Mucosa of descending colon (tissue), 3 donors: ENCODE measurements at regions not wholly inside any gene's neighbourhood (a gene's known extent, or its start where the extent isn't known, plus 50 kb on each side); places are given as distances from the start of the nearest gene placed in this dataset.

Experiments
- ATAC-seq: fragments of 200-7000 bp; cut with Tn5 transposase; one replicate; pipeline ENCODE4 v1.9.1; 2020; ENCODE audit warnings: mild to moderate bottlenecking, moderate library complexity
- DNase-seq, 3 donors: peaks; one replicate each; pipeline ENCODE4 v3.0.0-alpha.2; 2020
- H3K36me3 ChIP-seq: fragments of 200-600 bp; one replicate; pipeline ENCODE4 v1.8.0; 2021; ENCODE audit warnings: low read depth, mild to moderate bottlenecking
- H3K4me1 ChIP-seq: fragments of 200-600 bp; one replicate; pipeline ENCODE4 v1.8.0; 2021; ENCODE audit warnings: low read depth, mild to moderate bottlenecking
- H3K4me3 ChIP-seq: fragments of 200-600 bp; one replicate; pipeline ENCODE4 v1.8.0; 2021; ENCODE audit warnings: mild to moderate bottlenecking
- H3K9me3 ChIP-seq: fragments of 200-600 bp; one replicate; pipeline ENCODE4 v1.8.0; 2021; ENCODE audit warnings: mild to moderate bottlenecking
- intact Hi-C, 2 donors: fragments of 100-400 bp; cut with DNase I in 1 of 2; cut with micrococcal nuclease in 1 of 2; formaldehyde crosslinking; loops; one replicate each; pipeline versions ENCODE4 v1.11.0 to v1.11.1; 2022; cut with DNase I, micrococcal nuclease
- TF ChIP-seq, protein P1 (sequence below): fragments of 200-600 bp; IDR thresholded peaks from one replicate; pipeline ENCODE4 v1.8.0; 2022; ENCODE audit warnings: antibody characterized with exemption, mild to moderate bottlenecking
- donor health status: DM: no; HTN: no; CAD: no; lungs with moderate emphysema.
- donor health status: DM: no; HTN: no; CAD: no.
- donor health status: DM: no; HTN: yes; CAD: no.

DNA sequence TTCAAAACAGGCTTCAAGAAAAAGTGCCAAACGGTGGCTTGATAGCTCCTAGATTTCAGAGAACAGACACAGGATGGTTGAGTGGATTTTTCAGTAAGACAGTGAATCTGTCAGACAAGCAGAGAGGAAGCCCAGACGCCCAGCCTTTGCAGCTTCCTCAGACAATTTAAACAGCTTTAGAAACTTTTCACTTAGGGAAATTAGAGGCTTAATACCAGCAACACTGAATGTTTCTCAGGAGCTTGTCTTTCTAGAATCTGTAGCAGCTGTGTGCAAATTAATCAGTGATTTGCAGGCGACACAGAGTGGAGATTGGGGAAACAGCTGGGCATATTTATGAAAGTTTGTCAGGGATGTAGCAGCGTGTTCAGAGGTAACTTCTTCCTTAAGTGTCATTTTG is 362.1 kb downstream of the GALC start:
- Histone ChIP-seq H3K4me3 (no peak overlapping the region), H3K36me3 (no peaks in the 10 kb centered on the region), H3K4me1 (no peaks in the 10 kb centered on the region), H3K9me3 (peaks cover 17% of the 10 kb centered on the region)
- no peak for DNase-seq
- TF ChIP-seq, protein P1, sequence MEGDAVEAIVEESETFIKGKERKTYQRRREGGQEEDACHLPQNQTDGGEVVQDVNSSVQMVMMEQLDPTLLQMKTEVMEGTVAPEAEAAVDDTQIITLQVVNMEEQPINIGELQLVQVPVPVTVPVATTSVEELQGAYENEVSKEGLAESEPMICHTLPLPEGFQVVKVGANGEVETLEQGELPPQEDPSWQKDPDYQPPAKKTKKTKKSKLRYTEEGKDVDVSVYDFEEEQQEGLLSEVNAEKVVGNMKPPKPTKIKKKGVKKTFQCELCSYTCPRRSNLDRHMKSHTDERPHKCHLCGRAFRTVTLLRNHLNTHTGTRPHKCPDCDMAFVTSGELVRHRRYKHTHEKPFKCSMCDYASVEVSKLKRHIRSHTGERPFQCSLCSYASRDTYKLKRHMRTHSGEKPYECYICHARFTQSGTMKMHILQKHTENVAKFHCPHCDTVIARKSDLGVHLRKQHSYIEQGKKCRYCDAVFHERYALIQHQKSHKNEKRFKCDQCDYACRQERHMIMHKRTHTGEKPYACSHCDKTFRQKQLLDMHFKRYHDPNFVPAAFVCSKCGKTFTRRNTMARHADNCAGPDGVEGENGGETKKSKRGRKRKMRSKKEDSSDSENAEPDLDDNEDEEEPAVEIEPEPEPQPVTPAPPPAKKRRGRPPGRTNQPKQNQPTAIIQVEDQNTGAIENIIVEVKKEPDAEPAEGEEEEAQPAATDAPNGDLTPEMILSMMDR = no peak
- ATAC-seq = no peak
- intact Hi-C loops = no loop called here

DNA sequence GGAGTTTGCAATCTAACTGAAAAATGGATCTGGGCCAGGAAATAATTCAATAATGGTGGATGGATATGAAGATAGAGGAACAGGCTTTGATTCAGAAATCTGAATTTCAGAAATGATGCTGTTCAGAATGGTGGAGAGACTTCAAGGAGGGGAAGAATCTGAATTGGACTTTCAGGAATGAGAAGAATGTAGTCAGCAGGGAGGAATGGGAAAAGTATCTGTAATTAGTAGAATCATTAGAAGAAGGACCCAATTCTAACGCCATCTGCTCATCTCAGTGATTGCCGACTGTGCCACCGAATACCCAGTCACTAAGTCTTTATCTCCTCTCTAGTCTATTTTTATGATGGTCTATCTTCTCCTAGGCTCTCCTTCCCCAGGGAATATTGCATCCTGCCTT is 363.2 kb downstream of the GALC start:
- Histone ChIP-seq H3K4me3 (no peak overlapping the region), H3K9me3 (peaks cover 21% of the 10 kb centered on the region), H3K36me3 (no peaks in the 10 kb centered on the region), H3K4me1 (no peaks in the 10 kb centered on the region)
- TF ChIP-seq, protein P1 = no peak
- ATAC-seq (no peak), DNase-seq (no peak)
- intact Hi-C loops = no loop called here

DNA sequence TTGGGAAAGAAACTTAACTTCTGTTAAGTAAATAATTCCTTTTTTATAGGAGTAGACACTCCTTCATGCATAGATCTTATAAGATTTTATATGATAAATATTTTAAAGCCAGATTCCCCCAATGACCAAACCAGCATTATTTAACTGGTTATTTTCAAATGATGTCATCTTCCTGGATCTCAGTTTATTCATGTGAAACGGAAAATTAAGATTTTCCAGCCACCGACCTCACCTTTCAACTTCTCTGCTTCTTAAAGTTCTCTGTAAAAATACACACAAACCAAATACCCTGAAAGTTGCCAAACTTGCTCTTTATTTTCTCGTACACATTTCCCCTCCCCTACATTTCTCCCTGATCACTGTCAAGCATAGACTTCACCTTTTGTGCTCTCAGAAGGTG is 364.2 kb downstream of the GALC start:
- DNase-seq (no peak), ATAC-seq (no peak)
- Histone ChIP-seq H3K9me3 (peaks cover 30% of the 10 kb centered on the region), H3K4me3 (no peak overlapping the region), H3K36me3 (no peaks in the 10 kb centered on the region), H3K4me1 (no peaks in the 10 kb centered on the region)
- TF ChIP-seq, protein P1 = no peak
- intact Hi-C loops = no loop called here

DNA sequence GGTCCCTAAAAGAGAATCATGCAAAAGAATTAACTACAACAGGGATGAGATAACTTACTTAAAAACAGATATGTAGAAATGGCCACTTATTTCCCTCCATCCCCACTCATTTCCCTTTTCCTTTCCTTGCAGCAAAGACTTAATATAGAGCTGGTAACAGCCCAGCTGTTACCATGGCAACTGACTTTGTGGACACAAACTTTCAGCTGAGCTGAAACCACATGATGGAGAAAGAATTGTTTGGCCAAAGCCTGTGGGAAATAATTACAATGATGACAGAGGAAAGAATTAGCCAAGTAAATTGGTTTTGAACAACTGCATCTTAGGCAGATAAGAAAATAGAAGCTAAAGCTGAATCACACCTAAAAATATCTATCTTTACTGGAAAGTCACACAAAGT is 364.9 kb downstream of the GALC start:
- intact Hi-C loops = no loop called here
- H3K9me3 ChIP-seq = peaks cover 32% of the 10 kb centered on the region
- ATAC-seq (peak; percentile 34), DNase-seq (peak in 1 of 3 donors; percentile 20)
- no peak overlapping the region for H3K4me3 ChIP-seq
- H3K36me3 ChIP-seq = no peaks in the 10 kb centered on the region
- TF ChIP-seq, protein P1 = no peak
- H3K4me1 ChIP-seq = no peaks in the 10 kb centered on the region

DNA sequence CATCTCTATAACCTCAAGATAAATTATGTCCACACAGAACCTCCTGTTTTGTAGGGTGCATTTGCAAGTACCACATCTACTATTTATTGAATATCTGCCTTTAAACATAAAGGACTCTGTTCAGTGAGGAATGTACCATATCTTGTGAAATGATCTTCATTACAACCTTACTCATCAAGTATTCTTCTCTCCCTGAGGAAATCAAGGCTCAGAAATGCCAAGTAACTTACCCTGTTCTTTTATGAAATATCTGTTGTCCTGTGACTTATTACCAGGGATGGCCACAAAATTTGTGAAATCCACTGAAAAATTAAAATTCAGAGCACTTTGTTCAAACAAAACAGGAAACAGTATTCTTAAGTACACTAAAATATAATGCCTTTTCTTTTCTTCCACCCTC is 366.7 kb downstream of the GALC start:
- ATAC-seq (no peak), DNase-seq (no peak)
- Histone ChIP-seq H3K4me1 (no peaks in the 10 kb centered on the region), H3K9me3 (peaks cover 40% of the 10 kb centered on the region), H3K4me3 (no peak overlapping the region), H3K36me3 (no peaks in the 10 kb centered on the region)
- intact Hi-C loops = no loop called here
- TF ChIP-seq, protein P1 = no peak

DNA sequence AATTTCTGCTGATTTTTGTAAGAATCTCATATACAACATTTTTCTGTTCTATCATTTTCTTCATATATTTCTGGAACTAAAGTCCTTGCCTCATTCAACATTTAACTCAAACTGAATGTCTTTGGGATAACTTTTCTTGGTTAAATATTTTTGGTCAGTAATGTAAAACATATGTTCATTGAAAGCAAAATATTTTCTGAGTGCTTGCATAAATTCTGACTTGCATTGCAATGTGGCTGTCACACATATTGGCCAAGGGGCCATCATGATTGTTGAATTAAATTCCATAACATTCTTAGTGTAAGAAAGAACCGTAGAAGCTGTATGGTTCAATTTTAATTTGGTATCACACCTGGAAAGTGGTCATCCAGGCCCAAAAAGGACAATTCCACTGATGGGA is 369.4 kb downstream of the GALC start:
- ATAC-seq = no peak
- TF ChIP-seq, protein P1 = no peak
- Histone ChIP-seq H3K4me3 (no peak overlapping the region), H3K36me3 (no peaks in the 10 kb centered on the region), H3K9me3 (peaks cover 52% of the 10 kb centered on the region), H3K4me1 (no peaks in the 10 kb centered on the region)
- intact Hi-C loops = no loop called here
- no peak for DNase-seq
